Activated CD4-positive, alpha-beta T cell treated with anti-CD3 and anti-CD28 coated beads for 1 hour (primary cell): ENCODE measurements at regions not wholly inside any gene's neighbourhood (a gene's known extent, or its start where the extent isn't known, plus 50 kb on each side); places are given as distances from the start of the nearest gene placed in this dataset.

ENCODE experiments used
- DNase-seq: peaks from one replicate; pipeline ENCODE4 v3.0.0-alpha.2; 2020

DNA sequence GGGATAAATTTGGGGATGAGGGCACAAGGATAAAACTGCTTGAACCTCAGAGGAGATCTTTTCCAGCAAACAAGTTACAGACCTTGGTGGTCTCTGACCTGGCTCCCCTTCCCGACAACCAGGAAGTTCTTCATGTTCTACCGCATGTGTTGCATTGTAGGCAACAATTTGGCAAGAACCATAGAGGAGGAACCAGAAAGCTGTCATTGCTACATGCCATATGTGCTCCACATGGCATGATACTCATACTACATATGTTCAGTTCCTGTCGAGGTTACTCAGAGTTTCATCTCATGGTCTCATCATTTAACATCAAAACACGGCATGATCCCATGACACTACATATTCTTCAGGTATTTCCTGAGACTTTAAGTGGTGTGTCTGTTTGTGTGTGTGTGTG lies 235.9 kb downstream of the OR13H1 start:
- DNase-seq = no peak

GRCh38 chrX:131782646-131783045 lies 238.8 kb downstream of the OR13H1 start:
- no peak for DNase-seq

DNA sequence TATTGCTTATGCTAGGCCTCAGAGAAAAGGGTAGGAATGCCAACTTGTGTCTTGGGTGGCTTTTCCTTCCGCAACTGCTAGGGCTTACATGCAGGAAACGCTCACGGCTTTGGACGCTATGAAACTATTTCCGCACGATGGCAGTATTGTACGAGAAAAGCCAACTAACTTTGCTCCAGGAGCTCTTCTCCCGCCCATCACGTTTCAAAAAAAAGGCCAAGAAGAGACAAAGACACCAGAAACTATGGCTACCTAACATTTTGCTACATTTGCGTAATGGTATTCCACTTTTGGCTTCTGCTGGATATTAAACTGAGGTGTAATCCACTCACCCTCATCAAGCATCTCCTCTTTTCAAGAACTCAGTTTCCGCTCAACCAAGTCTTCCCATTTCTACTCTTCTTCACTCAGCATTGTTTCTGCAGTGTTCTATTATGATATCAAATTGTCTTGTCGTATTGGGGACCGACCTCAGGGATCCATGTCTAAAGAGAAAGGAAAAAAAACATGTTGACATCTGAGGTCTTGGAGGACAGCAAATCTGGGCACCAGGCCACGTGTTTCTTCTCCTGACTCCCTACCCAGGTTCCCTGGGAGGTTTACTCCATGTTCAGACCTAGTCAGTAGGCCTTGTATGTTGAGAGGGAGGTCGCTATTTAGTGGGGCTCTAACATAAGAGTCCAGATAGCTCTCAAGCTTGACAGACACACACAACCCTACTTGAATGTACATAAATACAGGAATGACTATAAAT lies 239.4 kb upstream of the STK26 start:
- no peak for DNase-seq

DNA sequence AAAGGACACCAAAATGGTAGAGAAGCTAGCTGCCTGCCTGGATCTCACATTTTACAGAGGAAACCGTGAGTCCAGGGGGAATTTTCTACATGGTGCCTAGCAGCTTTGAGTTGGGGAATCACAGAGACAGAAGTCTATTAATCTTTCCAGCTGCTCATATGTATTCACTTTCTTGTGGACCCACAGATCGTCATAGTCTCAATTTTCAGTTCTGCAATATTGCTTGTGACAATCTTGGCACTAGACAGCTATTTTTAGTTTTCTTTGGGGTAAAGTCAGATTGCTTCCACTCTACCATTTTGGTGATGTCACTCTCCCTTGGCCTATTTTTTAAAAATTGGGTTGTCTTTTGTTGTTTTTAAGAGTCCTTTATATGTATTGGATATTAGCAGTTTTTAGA lies 233.4 kb upstream of the STK26 start:
- DNase-seq = no peak

GRCh38 chrX:131791608-131792355 lies 231.3 kb upstream of the STK26 start:
- DNase-seq = no peak

DNA sequence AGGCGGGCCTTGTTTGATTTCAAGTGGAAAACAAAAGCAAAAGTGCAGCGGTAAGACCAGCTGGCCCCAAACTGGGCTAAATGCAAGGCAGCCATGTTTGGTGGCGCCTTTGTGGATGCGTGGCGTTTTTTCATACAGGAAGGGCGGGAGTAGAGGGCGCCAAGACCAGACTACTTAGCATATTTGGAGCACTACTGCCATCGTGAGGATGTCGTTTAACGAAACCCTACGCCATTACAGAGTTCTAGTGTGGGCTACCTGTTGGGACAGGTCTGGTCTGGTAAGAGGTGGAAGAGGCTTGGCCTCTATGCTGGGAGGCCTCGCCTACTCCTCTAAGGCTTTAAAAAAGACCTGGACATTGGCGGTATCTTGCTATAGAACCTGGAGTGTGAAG lies 230.7 kb upstream of the STK26 start:
- DNase-seq = no peak

DNA sequence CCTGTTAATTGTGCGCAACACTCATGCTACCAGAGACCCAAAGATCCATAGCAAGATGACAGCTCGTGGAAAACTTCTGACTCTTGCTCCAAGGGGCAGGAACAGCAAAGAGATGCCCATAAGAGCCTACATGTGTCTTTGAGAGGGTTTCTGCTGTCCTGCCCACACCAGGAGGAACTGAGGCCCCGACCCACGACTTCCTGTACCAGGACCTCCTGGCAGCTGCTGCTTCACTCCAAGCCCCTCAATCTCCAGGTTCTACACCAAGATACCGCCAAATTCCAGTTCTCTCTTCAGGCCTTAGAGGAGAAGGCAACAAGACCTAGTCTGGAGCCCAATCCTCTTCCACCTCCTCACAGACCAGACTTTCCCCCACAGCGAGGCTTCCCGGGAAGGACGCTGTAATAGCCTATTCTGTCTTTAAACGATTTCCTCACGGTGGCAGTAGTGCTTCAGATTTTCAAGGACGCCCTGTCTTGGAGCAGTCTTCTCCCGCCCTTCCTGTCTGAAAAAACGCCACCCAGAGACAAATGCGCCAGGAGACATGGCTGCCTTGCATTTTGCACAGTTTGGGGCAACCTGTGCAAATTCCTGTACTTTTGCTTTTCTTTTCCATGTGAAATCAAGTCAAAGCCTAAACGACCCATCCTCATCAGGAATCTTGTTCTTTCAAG lies 230.2 kb upstream of the STK26 start:
- DNase-seq = no peak

DNA sequence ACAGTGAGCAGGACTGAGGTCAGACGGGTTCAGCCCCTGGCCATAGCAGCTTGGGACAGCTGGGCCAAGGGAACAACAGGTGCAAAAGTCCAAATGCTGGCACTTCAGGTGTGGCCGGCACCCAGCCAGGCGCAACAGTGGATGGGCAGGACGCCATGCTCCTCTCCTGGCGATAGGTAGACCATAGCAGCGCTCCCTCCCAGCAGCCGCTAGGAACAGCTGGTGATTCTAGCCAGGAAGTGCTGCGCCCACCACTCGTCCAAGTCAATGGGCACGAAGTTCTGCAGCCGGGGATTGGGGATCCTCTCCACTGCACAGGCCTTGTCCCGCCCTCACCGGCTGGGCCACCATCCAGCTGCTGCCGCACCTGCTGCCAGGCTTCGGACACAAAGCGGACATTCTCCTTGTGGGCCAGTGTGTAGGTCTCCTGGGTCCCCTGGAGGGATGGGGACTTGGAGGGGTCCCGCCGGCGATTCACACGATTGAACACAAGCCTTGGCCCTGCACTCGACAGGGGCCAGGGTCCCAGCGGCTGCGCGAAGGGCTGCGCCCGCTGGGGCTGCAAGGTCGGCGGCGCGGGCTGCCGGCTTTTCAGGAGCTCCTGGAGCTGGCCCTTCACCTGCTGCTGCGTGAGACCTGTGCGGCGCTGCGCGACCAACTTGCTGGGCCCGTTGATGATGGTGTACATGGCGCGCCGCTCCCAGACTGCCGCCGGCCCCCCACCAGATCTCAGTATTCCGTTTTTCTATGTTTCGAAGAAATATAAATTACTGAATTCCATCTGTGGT lies 227.5 kb upstream of the STK26 start:
- DNase-seq = no peak

DNA sequence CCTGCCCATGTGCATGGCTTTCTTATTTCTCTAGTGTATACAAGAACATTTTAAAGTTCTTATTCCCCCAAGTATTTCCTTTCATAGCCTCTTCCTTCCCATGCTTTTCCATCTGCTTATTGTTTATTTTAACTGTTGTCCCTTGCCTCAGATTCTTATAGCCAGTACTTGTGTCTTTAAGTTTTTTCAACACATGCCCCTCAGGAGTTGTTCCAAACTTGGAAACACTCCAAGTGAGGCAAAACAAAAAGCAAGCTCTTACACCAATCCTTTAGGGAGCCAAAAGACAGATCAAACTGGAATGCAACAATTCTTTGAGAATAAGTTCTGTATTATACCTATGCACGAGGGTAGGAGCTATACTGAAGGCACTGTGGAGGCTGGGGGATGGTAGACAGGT lies 222.0 kb upstream of the STK26 start:
- no peak for DNase-seq

GRCh38 chrX:131801911-131802310 lies 221.2 kb upstream of the STK26 start:
- DNase-seq = no peak

- no peak for DNase-seq
These were observed 220.1 kb upstream of the STK26 start for GRCh38 chrX:131802836-131803626.

GRCh38 chrX:131812847-131813825 lies 210.0 kb upstream of the STK26 start:
- DNase-seq = peak; percentile 70

DNA sequence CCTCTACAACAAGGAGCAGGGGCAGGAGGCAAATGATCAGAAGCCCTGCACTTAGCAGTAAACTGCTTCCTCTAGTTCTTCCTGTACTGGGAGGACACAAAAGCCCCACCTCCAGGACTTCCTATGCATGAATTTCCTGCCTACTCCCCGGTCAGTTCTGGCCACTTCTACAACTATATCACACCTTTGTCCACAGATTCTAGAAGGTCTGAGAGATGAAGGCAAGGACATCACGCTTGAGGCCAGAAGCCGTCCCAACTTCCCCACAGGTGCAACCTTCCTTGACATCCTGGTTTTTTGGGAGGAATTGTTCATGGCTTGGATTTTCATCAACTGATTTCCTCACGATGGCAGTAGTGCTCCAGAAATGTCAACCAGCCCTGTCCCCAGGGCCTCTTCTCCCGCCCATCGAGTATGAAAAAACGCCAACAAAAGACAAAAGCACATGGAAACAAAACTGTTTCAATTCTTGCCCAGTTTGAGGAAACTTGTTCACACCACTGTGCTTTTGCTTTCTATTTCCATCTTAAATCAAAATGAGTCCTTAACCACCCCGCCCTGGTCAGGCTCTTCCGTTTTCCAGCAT lies 206.5 kb upstream of the STK26 start:
- peak; percentile 48 for DNase-seq

- no peak for DNase-seq
These were observed 204.7 kb upstream of the STK26 start for GRCh38 chrX:131818297-131818936.

- no peak for DNase-seq
These were observed 201.0 kb upstream of the STK26 start for GRCh38 chrX:131821945-131822622.

DNA sequence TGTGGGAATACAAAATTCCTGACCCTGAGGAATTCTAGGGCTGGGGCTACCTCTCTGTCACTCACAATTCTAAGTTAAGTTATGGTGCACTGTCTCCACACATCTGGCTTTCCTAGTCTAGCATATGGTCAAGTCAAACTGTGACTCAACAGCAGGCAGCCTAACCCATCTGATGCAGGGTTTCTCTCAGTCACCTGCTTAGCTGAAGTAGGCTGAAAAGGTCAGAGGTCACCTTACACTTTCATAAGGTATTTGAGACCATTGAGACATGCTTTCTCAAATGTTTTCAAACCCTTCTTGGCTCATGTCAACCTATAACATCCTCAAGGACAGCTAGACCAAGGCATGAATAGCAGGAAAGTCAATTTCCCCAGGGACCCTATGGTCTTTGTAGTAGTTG lies 196.5 kb upstream of the STK26 start:
- DNase-seq = no peak

- DNase-seq = no peak
These were observed 195.2 kb upstream of the STK26 start for GRCh38 chrX:131827935-131828334.

DNA sequence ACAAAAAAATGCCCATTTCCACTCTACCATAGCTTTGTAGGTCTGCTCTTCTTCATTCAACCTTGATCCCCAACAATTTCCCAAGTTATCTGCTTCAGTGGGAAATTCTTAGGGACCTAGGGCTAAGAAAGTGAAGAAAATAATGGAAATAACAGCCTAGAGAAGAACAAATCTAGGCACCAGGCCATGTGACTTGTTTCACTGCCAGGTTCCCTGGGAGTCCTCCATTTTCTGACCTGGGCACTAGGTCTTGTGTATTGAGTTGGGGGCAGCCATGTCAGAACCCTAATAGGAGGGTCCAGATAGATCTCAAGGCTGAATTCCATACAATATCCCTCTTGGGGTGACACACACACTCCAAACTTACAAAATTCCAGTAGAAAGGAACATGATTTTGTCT lies 194.6 kb upstream of the STK26 start:
- no peak for DNase-seq

DNA sequence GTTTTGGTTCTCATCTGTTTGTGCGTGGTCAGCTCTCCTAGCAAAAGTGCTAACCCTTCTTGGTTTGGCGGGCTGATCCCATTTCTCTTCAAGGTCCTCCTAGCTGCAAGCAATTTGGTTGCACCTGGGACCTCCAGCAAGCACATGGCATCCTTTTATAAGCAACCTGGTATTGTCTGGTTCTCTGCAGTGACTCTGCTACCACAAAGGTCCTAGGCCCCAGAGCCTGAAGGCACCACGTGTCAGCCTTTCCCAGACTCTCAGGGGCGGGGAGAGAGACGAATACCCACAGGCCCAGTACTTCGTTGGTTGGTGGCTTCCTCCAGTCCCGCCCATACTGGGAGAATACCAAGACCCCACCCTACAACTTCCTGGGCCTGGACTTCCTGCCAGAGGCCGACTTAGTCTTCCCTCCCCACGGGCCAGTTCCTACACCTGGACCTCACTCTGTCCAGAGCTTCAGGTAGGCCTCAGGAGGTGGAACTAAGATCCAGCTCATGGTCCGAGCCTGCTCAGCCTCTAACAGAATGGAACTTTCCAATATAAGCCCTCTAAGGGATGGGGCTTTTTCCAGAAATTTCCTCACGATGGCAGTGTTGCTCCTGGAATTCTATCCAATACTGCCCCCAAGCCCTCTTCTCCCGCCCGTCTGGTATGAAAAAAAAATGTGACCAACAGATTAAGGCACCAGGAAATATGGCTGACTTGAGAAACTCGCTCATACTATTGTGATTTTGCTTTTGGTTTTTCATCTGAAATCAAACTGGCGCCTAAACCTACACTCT lies 192.5 kb upstream of the STK26 start:
- DNase-seq = no peak
